ENCODE measurements at regions not wholly inside any gene's neighbourhood (a gene's known extent, or its start where the extent isn't known, plus 50 kb on each side); places are given as distances from the start of the nearest gene placed in this dataset.
"Not testable (repeated sequence)": the region's sequence is repeated elsewhere in the genome, so short reads cannot be mapped to it uniquely, and the experiment has no call there.

DNA sequence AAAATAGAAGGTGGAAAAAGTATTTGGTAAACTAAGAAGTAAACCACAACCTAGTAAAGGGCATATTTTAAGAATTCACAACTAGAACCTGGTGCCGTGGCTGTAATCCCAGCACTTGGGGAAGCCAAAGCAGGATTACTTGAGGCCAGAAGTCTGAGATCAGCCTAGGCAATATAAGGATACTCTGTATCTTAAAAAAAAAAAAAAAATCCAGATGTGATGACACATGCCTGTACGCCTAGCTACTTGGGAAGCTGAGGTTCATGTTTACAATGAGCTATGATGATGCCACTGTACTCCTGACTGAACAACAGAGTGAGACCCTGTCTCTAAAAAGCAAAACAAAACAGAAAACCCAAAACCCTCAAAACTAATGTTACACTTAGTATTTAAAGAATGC lies 156.5 kb upstream of the XIST start:
- TF ChIP-seq, protein P1, sequence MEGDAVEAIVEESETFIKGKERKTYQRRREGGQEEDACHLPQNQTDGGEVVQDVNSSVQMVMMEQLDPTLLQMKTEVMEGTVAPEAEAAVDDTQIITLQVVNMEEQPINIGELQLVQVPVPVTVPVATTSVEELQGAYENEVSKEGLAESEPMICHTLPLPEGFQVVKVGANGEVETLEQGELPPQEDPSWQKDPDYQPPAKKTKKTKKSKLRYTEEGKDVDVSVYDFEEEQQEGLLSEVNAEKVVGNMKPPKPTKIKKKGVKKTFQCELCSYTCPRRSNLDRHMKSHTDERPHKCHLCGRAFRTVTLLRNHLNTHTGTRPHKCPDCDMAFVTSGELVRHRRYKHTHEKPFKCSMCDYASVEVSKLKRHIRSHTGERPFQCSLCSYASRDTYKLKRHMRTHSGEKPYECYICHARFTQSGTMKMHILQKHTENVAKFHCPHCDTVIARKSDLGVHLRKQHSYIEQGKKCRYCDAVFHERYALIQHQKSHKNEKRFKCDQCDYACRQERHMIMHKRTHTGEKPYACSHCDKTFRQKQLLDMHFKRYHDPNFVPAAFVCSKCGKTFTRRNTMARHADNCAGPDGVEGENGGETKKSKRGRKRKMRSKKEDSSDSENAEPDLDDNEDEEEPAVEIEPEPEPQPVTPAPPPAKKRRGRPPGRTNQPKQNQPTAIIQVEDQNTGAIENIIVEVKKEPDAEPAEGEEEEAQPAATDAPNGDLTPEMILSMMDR (IDR thresholded peaks at IDR 0.05; ENCODE audit: borderline replicate concordance, control extremely low read depth, extremely low read depth, insufficient read depth, missing control alignments) = no peak
- no peak for DNase-seq (ENCODE audit: low spot score)
- in situ Hi-C loops (cut with MboI; ENCODE audit: low sequenced_read_pairs, unreplicated experiment) = no loop called here

DNA sequence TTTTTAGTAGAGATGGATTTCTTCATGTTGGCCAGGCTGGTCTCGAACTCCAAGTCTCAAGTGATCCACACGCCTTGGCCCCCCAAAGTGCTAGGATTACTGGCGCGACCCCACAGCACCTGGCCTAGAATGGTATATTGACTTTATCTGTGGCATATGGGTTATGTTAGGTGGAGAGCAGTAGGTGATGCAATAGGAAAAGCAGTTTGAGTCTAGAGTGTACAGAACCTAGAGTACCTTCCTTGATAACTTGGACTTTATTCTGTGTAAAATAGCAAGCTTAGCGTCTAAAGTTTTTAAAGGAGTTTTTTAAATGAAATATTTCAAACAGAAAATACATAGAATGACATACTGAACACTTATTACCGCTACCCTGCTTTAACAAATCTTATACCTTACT lies 139.5 kb upstream of the XIST start:
- no peak for DNase-seq (ENCODE audit: low spot score)
- in situ Hi-C loops (cut with MboI; ENCODE audit: low sequenced_read_pairs, unreplicated experiment) = no loop called here
- TF ChIP-seq, protein P1 (IDR thresholded peaks at IDR 0.05; ENCODE audit: borderline replicate concordance, control extremely low read depth, extremely low read depth, insufficient read depth, missing control alignments) = no peak

- TF ChIP-seq, protein P1 (IDR thresholded peaks at IDR 0.05; ENCODE audit: borderline replicate concordance, control extremely low read depth, extremely low read depth, insufficient read depth, missing control alignments) = no peak
- in situ Hi-C loops (cut with MboI; ENCODE audit: low sequenced_read_pairs, unreplicated experiment) = no loop called here
- DNase-seq (ENCODE audit: low spot score) = peak; percentile 13
These were observed 134.7 kb upstream of the XIST start for GRCh38 chrX:73987166-73987565.

- in situ Hi-C loops (cut with MboI; ENCODE audit: low sequenced_read_pairs, unreplicated experiment) = no loop called here
- no peak for DNase-seq (ENCODE audit: low spot score)
- TF ChIP-seq, protein P1 (IDR thresholded peaks at IDR 0.05; ENCODE audit: borderline replicate concordance, control extremely low read depth, extremely low read depth, insufficient read depth, missing control alignments) = no peak
These were observed 127.1 kb upstream of the XIST start for GRCh38 chrX:73979551-73980131.

DNA sequence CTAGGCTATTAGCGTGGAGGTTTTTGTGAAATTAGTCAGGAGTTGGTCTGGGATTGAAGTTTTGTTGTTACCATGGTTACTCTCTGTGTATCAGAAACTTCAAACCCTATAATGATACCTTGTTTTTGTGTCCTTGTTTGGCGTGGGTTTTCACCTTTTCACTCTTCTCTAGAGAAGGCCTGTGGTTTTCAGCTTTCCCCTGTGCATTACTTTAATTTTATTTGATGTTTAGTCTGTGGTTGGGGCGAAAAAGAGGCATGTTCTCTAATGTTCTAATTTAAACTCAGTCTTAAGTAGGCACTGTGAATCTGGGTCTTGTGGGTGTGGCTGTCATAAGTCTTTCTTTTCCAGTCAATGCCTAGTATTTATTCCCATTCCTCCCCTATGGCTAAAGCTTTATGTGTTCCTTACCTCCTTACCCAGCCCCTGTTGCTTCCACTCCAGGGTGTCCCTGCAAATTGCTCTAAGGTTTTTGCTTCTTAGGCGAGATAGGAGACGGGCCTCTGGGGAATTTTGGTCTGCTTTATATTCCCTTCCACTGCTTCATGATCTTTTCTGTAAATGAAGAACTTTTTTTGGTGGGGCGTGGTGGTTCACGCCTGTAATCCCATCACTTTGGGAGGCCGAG lies 125.1 kb upstream of the XIST start:
- peak; percentile 38 for DNase-seq (ENCODE audit: low spot score)
- TF ChIP-seq, protein P1 (IDR thresholded peaks at IDR 0.05; ENCODE audit: borderline replicate concordance, control extremely low read depth, extremely low read depth, insufficient read depth, missing control alignments) = no peak
- in situ Hi-C loops (cut with MboI; ENCODE audit: low sequenced_read_pairs, unreplicated experiment) = no loop called here

DNA sequence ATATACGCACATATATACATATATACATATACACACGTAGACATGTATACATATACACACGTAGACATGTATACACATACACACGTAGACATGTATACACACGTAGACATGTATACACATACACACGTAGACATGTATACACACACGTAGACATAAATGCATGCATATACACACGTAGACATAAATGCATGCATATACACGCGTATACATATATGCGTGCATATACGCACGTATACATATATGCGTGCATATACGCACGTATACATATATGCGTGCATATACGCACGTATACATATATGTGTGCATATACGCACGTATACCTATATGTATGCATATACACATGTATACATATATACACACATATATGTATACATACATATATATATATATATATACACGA lies 114.9 kb upstream of the XIST start:
- DNase-seq (ENCODE audit: low spot score); in situ Hi-C loops (cut with MboI; ENCODE audit: low sequenced_read_pairs, unreplicated experiment): not testable (repeated sequence)

DNA sequence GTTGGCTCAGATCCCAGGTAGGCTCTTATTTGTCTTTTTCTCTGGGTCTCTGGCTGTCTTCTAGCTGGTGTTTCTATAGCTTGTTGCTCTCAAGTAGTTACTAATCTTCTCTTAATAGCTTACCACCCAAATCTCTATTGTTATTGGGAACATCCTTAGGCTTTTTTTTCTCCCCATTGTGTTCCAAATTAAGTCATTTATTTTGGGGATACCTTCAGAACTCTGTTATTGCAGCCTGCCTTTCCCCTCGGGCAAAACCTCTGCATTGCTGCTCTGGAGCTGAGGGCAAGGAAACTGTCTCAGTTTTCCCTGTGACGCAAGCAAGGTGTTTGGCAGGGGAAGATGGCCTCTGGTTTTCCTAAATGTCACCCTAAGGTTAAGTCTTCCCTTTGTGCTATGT lies 113.3 kb upstream of the XIST start:
- no peak for DNase-seq (ENCODE audit: low spot score)
- TF ChIP-seq, protein P1 (IDR thresholded peaks at IDR 0.05; ENCODE audit: borderline replicate concordance, control extremely low read depth, extremely low read depth, insufficient read depth, missing control alignments) = no peak
- in situ Hi-C loops (cut with MboI; ENCODE audit: low sequenced_read_pairs, unreplicated experiment) = no loop called here

All from GM13976 (cell line).